SK-N-SH (cell line): ENCODE measurements at regions not wholly inside any gene's neighbourhood (a gene's known extent, or its start where the extent isn't known, plus 50 kb on each side); places are given as distances from the start of the nearest gene placed in this dataset.

Experiments
- CTCF ChIA-PET: fragments of 300-600, 350-600 bp; formaldehyde crosslinking; extraction: SDS; loops from one replicate; lab custom pipeline; 2021; lab: Yijun Ruan, JAX
- POLR2A ChIA-PET: fragments of 350-600 bp; sonication (Branson Sonifier 250); formaldehyde crosslinking; extraction: SDS; loops from one replicate; lab custom pipeline; 2020; ENCODE audit warnings: antibody characterized with exemption, inconsistent platforms; lab: Yijun Ruan, JAX
- DNase-seq: peaks from one replicate; pipeline ENCODE4 v3.0.0; 2012
- H2AFZ ChIP-seq: fragments of 200-600 bp; sonication (generic); 2 replicates; pipeline ENCODE4 v1.8.1; 2016; ENCODE audit warnings: antibody characterized with exemption, mild to moderate bottlenecking, low read depth
- H3F3A ChIP-seq: fragments of 200-600 bp; sonication (generic); replicated peaks from 2 replicates; pipeline ENCODE3; 2016; ENCODE audit warnings: antibody characterized with exemption, mild to moderate bottlenecking; ENCODE audit not compliant: insufficient read depth
- H3K27ac ChIP-seq, 2 experiments: fragments of 200-500 bp in 1 of 2; fragments of 200-600 bp in 1 of 2; sonication (Bioruptor generic) in 1 of 2; sonication (generic), shearing (Covaris generic) in 1 of 2; 2 replicates each; pipeline versions ENCODE4 v1.5.1 to v1.6.1; 2014 to 2016; ENCODE audit warnings: low read depth in 2 of 2, inconsistent platforms in 1 of 2, low read length in 1 of 2, mild to moderate bottlenecking in 1 of 2, mixed read lengths in 1 of 2
- H3K27me3 ChIP-seq: fragments of 200-600 bp; sonication (generic), shearing (Covaris generic); 2 replicates; pipeline ENCODE4 v1.6.1; 2016; ENCODE audit warnings: mixed run types; ENCODE audit not compliant: insufficient read depth
- H3K36me3 ChIP-seq, 2 experiments: fragments of 200-500 bp in 1 of 2; fragments of 200-600 bp in 1 of 2; sonication (Bioruptor generic) in 1 of 2; sonication (generic) in 1 of 2; replicated peaks in 1 of 2; 2 replicates each; pipeline versions ENCODE3 to v1.5.1; 2014 to 2016; ENCODE audit warnings: low read length in 1 of 2, mild to moderate bottlenecking in 1 of 2; ENCODE audit not compliant: insufficient read depth in 2 of 2, control insufficient read depth in 1 of 2
- H3K4me1 ChIP-seq, 2 experiments: fragments of 200-500 bp in 1 of 2; fragments of 200-600 bp in 1 of 2; sonication (Bioruptor generic) in 1 of 2; sonication (generic), shearing (Covaris generic) in 1 of 2; 2 replicates each; pipeline versions ENCODE4 v1.5.1 to v1.6.1; 2014 to 2016; ENCODE audit warnings: low read depth in 1 of 2, low read length in 1 of 2, mixed run types in 1 of 2; ENCODE audit not compliant: insufficient read depth in 2 of 2, control insufficient read depth in 1 of 2
- H3K4me2 ChIP-seq: fragments of 200-600 bp; sonication (generic), shearing (Covaris generic); 2 replicates; pipeline ENCODE4 v1.6.1; 2017; ENCODE audit warnings: mixed run types
- H3K4me3 ChIP-seq, 2 experiments: fragments of 200-500 bp in 1 of 2; fragments of 200-600 bp in 1 of 2; sonication (Bioruptor generic) in 1 of 2; sonication (generic), shearing (Covaris generic) in 1 of 2; 2 replicates each; pipeline versions ENCODE4 v1.5.1 to v1.8.1; 2014 to 2016; ENCODE audit warnings: low read depth in 2 of 2, inconsistent platforms in 1 of 2, low read length in 1 of 2, mild to moderate bottlenecking in 1 of 2, mixed read lengths in 1 of 2, moderate library complexity in 1 of 2
- H3K79me2 ChIP-seq: fragments of 200-600 bp; sonication (generic); 2 replicates; pipeline ENCODE4 v1.8.1; 2017; ENCODE audit warnings: mild to moderate bottlenecking; ENCODE audit not compliant: insufficient read depth
- H3K9ac ChIP-seq: fragments of 200-600 bp; sonication (generic); 2 replicates; pipeline ENCODE4 v1.6.1; 2017; ENCODE audit warnings: mixed run types
- H3K9me2 ChIP-seq: fragments of 200-600 bp; sonication (generic); 2 replicates; pipeline ENCODE4 v1.6.1; 2017; ENCODE audit warnings: mixed run types
- H3K9me3 ChIP-seq: fragments of 200-600 bp; sonication (generic); 2 replicates; pipeline ENCODE4 v1.6.1; 2017; ENCODE audit warnings: mixed run types, mild to moderate bottlenecking, moderate library complexity
- H4K20me1 ChIP-seq: fragments of 200-600 bp; sonication (generic); 2 replicates; pipeline ENCODE4 v1.6.1; 2017; ENCODE audit warnings: mild to moderate bottlenecking, mixed run types; ENCODE audit not compliant: insufficient read depth
- NRF1 ChIP-seq: IDR thresholded peaks from 2 replicates; pipeline ENCODE4 v1.6.1; 2012; ENCODE audit warnings: low read depth, mild to moderate bottlenecking, low read length
- RFX5 ChIP-seq: IDR thresholded peaks from 2 replicates; pipeline ENCODE4 v1.6.1; 2012; ENCODE audit warnings: mild to moderate bottlenecking, improper control_type of control experiment, low read length
- RXRA ChIP-seq: IDR thresholded peaks from 2 replicates; pipeline ENCODE4 v1.4.0; 2012; ENCODE audit warnings: low read depth, mild to moderate bottlenecking, borderline replicate concordance
- SMC3 ChIP-seq: IDR thresholded peaks from 2 replicates; pipeline ENCODE4 v1.6.1; 2012; ENCODE audit warnings: low read depth, low read length, improper control_type of control experiment
- TAF1 ChIP-seq: IDR thresholded peaks from 2 replicates; pipeline ENCODE4 v1.6.1; 2012; ENCODE audit warnings: low read depth, mild to moderate bottlenecking, low read length, moderate library complexity, borderline replicate concordance
- WGBS: methylation state at CpG from one replicate; pipeline ENCODE4 v1.1.6; 2017; ENCODE audit warnings: low lambda C conversion rate; 5-methylcytosine and 5-hydroxymethylcytosine counted together

DNA sequence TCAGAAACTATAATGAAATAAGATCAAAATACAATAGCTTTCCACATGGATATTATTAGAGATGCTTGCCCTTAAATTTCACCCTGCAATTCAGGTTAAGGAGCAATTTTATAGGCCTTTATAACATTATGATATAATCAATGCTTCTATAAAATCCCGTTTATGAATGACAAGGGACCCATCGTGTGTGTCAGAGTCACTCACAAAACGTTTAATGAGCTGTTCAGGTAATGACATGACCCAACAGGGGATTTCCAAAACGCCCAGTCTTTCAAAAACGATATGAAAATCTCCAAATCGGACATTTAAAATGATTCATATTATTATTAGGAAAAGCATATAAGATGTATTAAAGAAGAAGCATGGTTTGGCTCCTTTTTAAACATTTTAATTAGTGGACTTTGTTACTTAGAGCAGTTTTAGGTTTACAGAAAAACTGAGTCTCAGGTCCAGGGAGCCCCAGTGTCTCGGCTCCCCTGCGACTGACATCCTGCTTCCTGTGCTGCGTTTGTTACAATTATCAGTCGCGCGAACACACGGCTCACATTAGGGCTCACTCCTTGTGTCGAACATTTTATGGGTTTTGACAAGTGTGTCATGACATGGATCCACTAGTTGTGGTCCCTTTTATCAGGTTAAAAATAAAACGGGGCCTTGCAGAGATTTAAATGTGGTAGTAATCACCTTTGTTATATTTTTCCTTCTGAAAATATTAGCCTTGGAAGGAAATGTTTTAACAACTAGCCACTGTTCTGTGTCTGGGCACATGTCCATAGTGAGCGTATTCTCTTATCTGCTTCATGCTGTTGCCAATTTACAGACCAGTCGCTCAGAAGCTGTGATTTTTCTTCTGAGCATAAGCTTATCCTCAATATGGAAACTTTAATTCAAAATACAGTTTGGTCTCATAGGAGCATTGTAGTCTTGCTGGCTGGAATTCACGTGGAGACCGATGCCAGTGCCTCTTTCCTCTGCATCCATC lies 52.0 kb upstream of the POFUT2 start:
- H3K27me3 ChIP-seq, result no peaks in the 10 kb centered on the region
- ChIA-PET CTCF (interaction anchor here (1.1 to 1.9 kb wide), 2 partner anchors 47 to 200 kb away, joined by 3 to 5 read pairs; no protein-coding TSS in a partner anchor), POLR2A (no interaction called here)
- no peak overlapping the region for H2AFZ ChIP-seq
- H3K79me2 ChIP-seq, result no peaks in the 10 kb centered on the region
- no peaks in the 10 kb centered on the region for H3K36me3 ChIP-seq
- DNase-seq, result no peak
- 74% methylated on average over 19 of the region's 19 CpGs for WGBS
- H3K4me2 ChIP-seq, result no peak overlapping the region
- H3K27ac ChIP-seq, result no peak overlapping the region
- no peaks in the 10 kb centered on the region for H3K9me2 ChIP-seq
- H3F3A ChIP-seq, result no peaks in the 10 kb centered on the region
- no peaks in the 10 kb centered on the region for H4K20me1 ChIP-seq
- H3K9me3 ChIP-seq, result no peaks in the 10 kb centered on the region
- H3K4me3 ChIP-seq, result no peak overlapping the region
- TF ChIP-seq SMC3, result no peak
- TF ChIP-seq TAF1, result no peak
- TF ChIP-seq, all 33 proteins: peak for 0
- Histone ChIP-seq H3K9ac (no peak overlapping the region), H3K4me1 (peaks cover 0 to 2% of the 10 kb centered on the region in 2 experiments; a peak in 1 of 4 replicates)

DNA sequence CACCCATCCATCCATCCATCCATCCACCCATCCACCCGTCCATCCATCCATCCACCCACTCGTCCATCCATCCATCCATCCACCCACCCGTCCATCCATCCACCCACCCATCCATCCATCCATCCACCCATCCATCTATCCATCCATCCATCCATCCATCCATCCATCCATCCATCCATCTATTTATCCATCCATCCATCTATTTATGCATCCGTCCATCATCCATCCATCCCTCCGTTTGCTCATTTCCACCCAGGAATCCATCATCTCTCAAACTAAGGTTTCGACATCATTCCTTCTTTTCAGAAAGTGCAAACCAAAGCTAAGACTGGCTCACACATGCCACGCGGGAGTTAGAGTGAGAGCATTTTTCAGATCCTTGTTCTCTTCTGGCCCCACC lies 52.8 kb upstream of the POFUT2 start:
- CTCF ChIA-PET, result interaction anchor here (1.0 to 1.1 kb wide), 2 partner anchors 9 to 201 kb away, joined by 3 read pairs; no protein-coding TSS in a partner anchor
- no peak for DNase-seq
- Histone ChIP-seq H3K36me3 (no peaks in the 10 kb centered on the region), H3K27me3 (no peaks in the 10 kb centered on the region), H3K27ac (no peak overlapping the region), H3K4me3 (no peak overlapping the region), H3K4me2 (no peak overlapping the region), H3K9me3 (no peaks in the 10 kb centered on the region), H2AFZ (no peak overlapping the region), H3F3A (no peaks in the 10 kb centered on the region), H3K9ac (no peak overlapping the region), H4K20me1 (no peaks in the 10 kb centered on the region), H3K79me2 (no peaks in the 10 kb centered on the region), H3K9me2 (no peaks in the 10 kb centered on the region), H3K4me1 (peaks cover 0 to 2% of the 10 kb centered on the region in 2 experiments; a peak in 1 of 4 replicates)
- WGBS, result 70% methylated on average over 8 of the region's 8 CpGs
- POLR2A ChIA-PET, result no interaction called here
- no peak for TF ChIP-seq NRF1

DNA sequence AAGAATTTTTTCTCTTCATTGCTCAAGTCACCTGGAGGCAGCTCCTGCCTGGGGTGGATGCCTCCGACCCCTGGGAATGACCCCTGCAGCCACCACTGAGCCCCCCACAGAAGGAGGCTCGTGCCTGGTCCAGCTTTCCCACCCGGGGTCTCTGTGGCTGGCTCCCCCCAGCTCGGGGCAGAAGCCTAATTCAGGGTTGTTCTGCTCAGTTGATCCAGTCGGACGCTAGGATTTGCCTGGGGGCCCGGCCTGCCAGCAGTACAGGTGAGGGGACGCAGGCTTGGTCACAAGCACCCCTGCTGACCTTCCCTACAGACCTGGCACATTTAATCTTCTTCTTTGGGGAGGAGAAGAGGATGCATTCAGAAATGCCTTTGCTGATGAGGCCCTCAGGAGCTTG lies 53.6 kb upstream of the POFUT2 start:
- no peak overlapping the region for H2AFZ ChIP-seq
- POLR2A ChIA-PET, result no interaction called here
- H3K36me3 ChIP-seq, result no peaks in the 10 kb centered on the region
- CTCF ChIA-PET, result interaction anchor here (1.0 to 1.1 kb wide), 2 partner anchors 8 to 201 kb away, joined by 3 read pairs; no protein-coding TSS in a partner anchor
- no peak for DNase-seq
- TF ChIP-seq RFX5 (no peak), RXRA (no peak)
- no peaks in the 10 kb centered on the region for H3K79me2 ChIP-seq
- no peak overlapping the region for H3K27ac ChIP-seq
- no peaks in the 10 kb centered on the region for H4K20me1 ChIP-seq
- H3K9ac ChIP-seq, result no peak overlapping the region
- H3K4me2 ChIP-seq, result no peak overlapping the region
- H3F3A ChIP-seq, result no peaks in the 10 kb centered on the region
- 64% methylated on average over 8 of the region's 8 CpGs for WGBS
- no peak overlapping the region for H3K4me3 ChIP-seq
- H3K27me3 ChIP-seq, result no peaks in the 10 kb centered on the region
- H3K9me3 ChIP-seq, result no peaks in the 10 kb centered on the region
- H3K9me2 ChIP-seq, result no peaks in the 10 kb centered on the region
- H3K4me1 ChIP-seq, result peaks cover 0 to 2% of the 10 kb centered on the region in 2 experiments; a peak in 1 of 4 replicates
